H1 (cell line): ENCODE measurements at regions not wholly inside any gene's neighbourhood (a gene's known extent, or its start where the extent isn't known, plus 50 kb on each side); places are given as distances from the start of the nearest gene placed in this dataset.

Experiments
- CTCF ChIA-PET: fragments of 300-600 bp; sonication (Branson Sonifier 250); formaldehyde crosslinking; loops from one replicate; lab custom pipeline; 2021; ENCODE audit not compliant: partially characterized antibody; lab: Charles Lee
- POLR2A ChIA-PET: fragments of 300-600 bp; sonication (Branson Sonifier 250); formaldehyde crosslinking; loops from one replicate; lab custom pipeline; 2021; ENCODE audit warnings: inconsistent platforms; ENCODE audit not compliant: partially characterized antibody; lab: Charles Lee
- DNase-seq, 2 experiments: peaks; one replicate each; pipeline versions ENCODE4 v3.0.0 to v3.0.0-alpha.2; 2010 to 2022; ENCODE audit warnings: low spot score in 2 of 2, low read depth in 1 of 2, mixed read lengths in 1 of 2
- FAIRE-seq: peaks from 2 replicates; lab custom pipeline; 2011; peaks lifted over from hg19 to GRCh38; lab: Jason Lieb, UNC
- H2AFZ ChIP-seq: 2 replicates; pipeline ENCODE4 v1.8.1; 2012; ENCODE audit warnings: low read length, inconsistent platforms
- H2AK5ac ChIP-seq: 2 replicates; pipeline ENCODE4 v1.6.1; 2013; ENCODE audit warnings: low read depth, low read length
- H2BK120ac ChIP-seq: replicated peaks from 2 replicates; pipeline ENCODE3; 2013; ENCODE audit warnings: low read depth, low read length, inconsistent platforms
- H2BK12ac ChIP-seq: 2 replicates; pipeline ENCODE4 v1.6.1; 2013; ENCODE audit warnings: low read depth, low read length
- H2BK15ac ChIP-seq: 2 replicates; pipeline ENCODE4 v1.6.1; 2013; ENCODE audit warnings: low read length
- H2BK20ac ChIP-seq: 2 replicates; pipeline ENCODE4 v1.6.1; 2013; ENCODE audit warnings: low read length
- H2BK5ac ChIP-seq: 2 replicates; pipeline ENCODE4 v1.6.1; 2013; ENCODE audit warnings: low read depth, low read length
- H3K14ac ChIP-seq: 2 replicates; pipeline ENCODE4 v1.6.1; 2013; ENCODE audit warnings: inconsistent platforms; ENCODE audit not compliant: insufficient read length
- H3K18ac ChIP-seq: 2 replicates; pipeline ENCODE4 v1.6.1; 2013; ENCODE audit warnings: low read length; ENCODE audit errors: extremely low read depth
- H3K23ac ChIP-seq: 2 replicates; pipeline ENCODE4 v1.6.1; 2013; ENCODE audit warnings: inconsistent platforms; ENCODE audit not compliant: insufficient read length
- H3K23me2 ChIP-seq: 2 replicates; pipeline ENCODE4 v1.6.1; 2013; ENCODE audit warnings: low read depth, low read length
- H3K27ac ChIP-seq: 2 replicates; pipeline ENCODE4 v1.6.1; 2011; ENCODE audit warnings: low read depth, low read length, inconsistent platforms
- H3K27me3 ChIP-seq, 4 experiments: replicated peaks in 1 of 4; 1 replicate in 1 of 4; 2 replicates in 3 of 4; pipeline versions ENCODE4 v1.6.1 to v1.8.1; 2011 to 2013; ENCODE audit warnings: low read length in 3 of 4, mild to moderate bottlenecking in 3 of 4, inconsistent platforms in 2 of 4, mixed read lengths in 2 of 4, moderate library complexity in 1 of 4; ENCODE audit not compliant: control insufficient read depth in 3 of 4, insufficient read depth in 3 of 4; ENCODE audit errors: extremely low read depth in 1 of 4
- H3K36me3 ChIP-seq, 4 experiments: 2 replicates each; pipeline versions ENCODE4 v1.6.1 to v1.8.1; 2011 to 2013; ENCODE audit warnings: mild to moderate bottlenecking in 4 of 4, low read length in 3 of 4, moderate library complexity in 2 of 4, control low read depth in 1 of 4, inconsistent platforms in 1 of 4; ENCODE audit not compliant: insufficient read depth in 4 of 4, control insufficient read depth in 2 of 4
- H3K4ac ChIP-seq: replicated peaks from 2 replicates; pipeline ENCODE3; 2013; ENCODE audit warnings: low read length, low read depth, mixed read lengths, inconsistent platforms; ENCODE audit not compliant: insufficient read length
- H3K4me1 ChIP-seq, 4 experiments: replicated peaks in 1 of 4; 1 replicate in 1 of 4; 2 replicates in 3 of 4; pipeline versions ENCODE4 v1.6.1 to v1.8.1; 2011 to 2013; ENCODE audit warnings: low read length in 3 of 4, inconsistent platforms in 2 of 4, mixed read lengths in 1 of 4; ENCODE audit not compliant: insufficient read depth in 4 of 4, control insufficient read depth in 3 of 4
- H3K4me2 ChIP-seq, 2 experiments: 2 replicates each; pipeline versions ENCODE4 v1.6.1 to v1.8.1; 2011 to 2013; ENCODE audit warnings: low read depth in 2 of 2, low read length in 2 of 2, control low read depth in 1 of 2, inconsistent platforms in 1 of 2, mild to moderate bottlenecking in 1 of 2; ENCODE audit not compliant: insufficient read depth in 1 of 2
- H3K4me3 ChIP-seq, 4 experiments: fragments of 200-600, 300-600 bp in 1 of 4; sonication (generic), shearing (Covaris generic), sonication (Bioruptor Twin) in 1 of 4; 2 replicates each; pipeline versions ENCODE4 v1.5.1 to v1.8.1; 2011 to 2016; ENCODE audit warnings: low read length in 4 of 4, low read depth in 3 of 4, control low read depth in 2 of 4, inconsistent platforms in 2 of 4, mild to moderate bottlenecking in 2 of 4, mixed read lengths in 1 of 4, moderate library complexity in 1 of 4; ENCODE audit not compliant: insufficient read depth in 2 of 4; ENCODE audit errors: extremely low read depth in 1 of 4
- H3K56ac ChIP-seq: replicated peaks from 2 replicates; pipeline ENCODE3; 2013; ENCODE audit warnings: low read depth, mild to moderate bottlenecking, mixed read lengths, low read length, inconsistent platforms; ENCODE audit not compliant: insufficient read length
- H3K79me1 ChIP-seq: 2 replicates; pipeline ENCODE4 v1.6.1; 2013; ENCODE audit warnings: low read depth, low read length, control low read depth
- H3K79me2 ChIP-seq, 2 experiments: 2 replicates each; pipeline versions ENCODE4 v1.6.1 to v1.8.1; 2012 to 2013; ENCODE audit warnings: low read length in 2 of 2, mild to moderate bottlenecking in 2 of 2, inconsistent platforms in 1 of 2; ENCODE audit not compliant: insufficient read depth in 2 of 2, control insufficient read depth in 1 of 2
- H3K9ac ChIP-seq, 4 experiments: replicated peaks in 1 of 4; 1 replicate in 1 of 4; 2 replicates in 3 of 4; pipeline versions ENCODE4 v1.6.1 to v1.8.1; 2011 to 2013; ENCODE audit warnings: low read depth in 3 of 4, low read length in 3 of 4, control low read depth in 2 of 4, mild to moderate bottlenecking in 2 of 4, moderate library complexity in 2 of 4, inconsistent platforms in 1 of 4; ENCODE audit errors: extremely low read depth in 1 of 4
- H3K9me3 ChIP-seq, 2 experiments: 2 replicates each; pipeline versions ENCODE4 v1.6.1 to v1.8.1; 2012 to 2013; ENCODE audit warnings: mild to moderate bottlenecking in 2 of 2, moderate library complexity in 2 of 2, control low read depth in 1 of 2, inconsistent platforms in 1 of 2, low read depth in 1 of 2, low read length in 1 of 2, mixed read lengths in 1 of 2; ENCODE audit not compliant: insufficient read depth in 2 of 2
- H4K20me1 ChIP-seq, 2 experiments: replicated peaks in 1 of 2; 2 replicates each; pipeline versions ENCODE3 to v1.8.1; 2011 to 2013; ENCODE audit warnings: inconsistent platforms in 2 of 2, low read length in 2 of 2, mild to moderate bottlenecking in 1 of 2; ENCODE audit not compliant: insufficient read depth in 2 of 2, control insufficient read depth in 1 of 2
- H4K5ac ChIP-seq: 2 replicates; pipeline ENCODE4 v1.6.1; 2013; ENCODE audit warnings: low read length, low read depth, mixed read lengths, inconsistent platforms; ENCODE audit not compliant: insufficient read length
- H4K8ac ChIP-seq: 2 replicates; pipeline ENCODE4 v1.8.0; 2013; ENCODE audit warnings: mild to moderate bottlenecking, moderate library complexity, low read length, inconsistent platforms; ENCODE audit not compliant: insufficient read depth; ENCODE audit errors: extremely low read depth
- H4K91ac ChIP-seq: replicated peaks from 2 replicates; pipeline ENCODE3; 2013; ENCODE audit warnings: low read length, mixed read lengths, inconsistent platforms; ENCODE audit not compliant: insufficient read length
- BRCA1 ChIP-seq: IDR thresholded peaks from 2 replicates; pipeline ENCODE4 v1.6.1; 2012; ENCODE audit warnings: low read depth, low read length, improper control_type of control experiment
- CBX5 ChIP-seq: fragments of 300-800, 300-1000 bp; sonication (generic); IDR thresholded peaks from 2 replicates; pipeline ENCODE4 v1.7.1; 2016; ENCODE audit warnings: antibody characterized with exemption, low read length, low read depth
- CBX8 ChIP-seq: fragments of 300-800, 300-1000 bp; sonication (generic); IDR thresholded peaks from 2 replicates; pipeline ENCODE4 v1.7.1; 2016; ENCODE audit warnings: low read depth, low read length, borderline replicate concordance
- CHD2 ChIP-seq: IDR thresholded peaks from 2 replicates; pipeline ENCODE4 v1.6.1; 2012; ENCODE audit warnings: low read length, improper control_type of control experiment
- CREB1 ChIP-seq: IDR thresholded peaks from 2 replicates; pipeline ENCODE4 v1.6.1; 2012; ENCODE audit warnings: inconsistent platforms
- CTBP2 ChIP-seq: IDR thresholded peaks from 2 replicates; pipeline ENCODE4 v1.7.0; 2011; ENCODE audit warnings: borderline replicate concordance, mild to moderate bottlenecking, moderate library complexity, mixed read lengths, low read length; ENCODE audit not compliant: insufficient read depth, insufficient read length
- GTF2F1 ChIP-seq: IDR thresholded peaks from 2 replicates; pipeline ENCODE4 v1.6.1; 2012; ENCODE audit warnings: low read depth, low read length, improper control_type of control experiment, borderline replicate concordance
- HDAC6 ChIP-seq: IDR thresholded peaks from one replicate; pipeline ENCODE4 v1.7.1; 2012; ENCODE audit warnings: low read depth, mild to moderate bottlenecking, inconsistent platforms, low read length, moderate library complexity
- JUN ChIP-seq: IDR thresholded peaks from 2 replicates; pipeline ENCODE4 v1.6.1; 2011; ENCODE audit warnings: low read depth, mild to moderate bottlenecking, improper control_type of control experiment, low read length
- JUND ChIP-seq: IDR thresholded peaks from 2 replicates; pipeline ENCODE4 v1.6.1; 2011; ENCODE audit warnings: mild to moderate bottlenecking, improper control_type of control experiment, low read length
- KDM4A ChIP-seq: IDR thresholded peaks from one replicate; pipeline ENCODE4 v1.7.1; 2012; ENCODE audit warnings: low read depth, mild to moderate bottlenecking, moderate library complexity, low read length, inconsistent platforms; ENCODE audit not compliant: severe bottlenecking
- RXRA ChIP-seq: IDR thresholded peaks from 2 replicates; pipeline ENCODE4 v1.6.1; 2011; ENCODE audit warnings: low read depth, mild to moderate bottlenecking, low read length, moderate library complexity; ENCODE audit not compliant: insufficient read depth
- TAF1 ChIP-seq: IDR thresholded peaks from 2 replicates; pipeline ENCODE4 v1.6.1; 2011; ENCODE audit warnings: mild to moderate bottlenecking, low read depth, low read length
- USF2 ChIP-seq: IDR thresholded peaks from 2 replicates; pipeline ENCODE4 v1.6.1; 2011; ENCODE audit warnings: low read length, improper control_type of control experiment
- YY1 ChIP-seq: IDR thresholded peaks from 2 replicates; pipeline ENCODE4 v1.6.1; 2011; ENCODE audit warnings: low read depth, mild to moderate bottlenecking, low read length
- WGBS, 2 experiments: shearing (Covaris generic) in 1 of 2; methylation state at CpG; one replicate each; pipeline versions ENCODE4 v1.1.6 to v1.1.7; 2013 to 2015; ENCODE audit warnings: low lambda C conversion rate in 2 of 2, mixed read lengths in 2 of 2, inconsistent platforms in 1 of 2, low coverage in 1 of 2, missing lambda C conversion rate in 1 of 2; ENCODE audit not compliant: insufficient replicate concordance in 2 of 2, insufficient coverage in 1 of 2, insufficient read length in 1 of 2; ENCODE audit errors: extremely low coverage in 1 of 2, missing lambda C conversion rate in 1 of 2; 5-methylcytosine and 5-hydroxymethylcytosine counted together

- Histone ChIP-seq H3K23me2 (no peaks in the 10 kb centered on the region), H3K23ac (no peak overlapping the region), H3K79me2 (no peaks in the 10 kb centered on the region), H3K4ac (no peak overlapping the region), H3K27me3 (no peaks in the 10 kb centered on the region), H3K36me3 (no peaks in the 10 kb centered on the region), H2AFZ (no peak overlapping the region), H4K8ac (no peak overlapping the region), H3K14ac (no peak overlapping the region), H3K9ac (no peak overlapping the region), H2BK12ac (no peak overlapping the region), H4K91ac (no peak overlapping the region), H3K4me3 (no peak overlapping the region), H3K18ac (no peak overlapping the region), H2BK20ac (no peak overlapping the region), H4K5ac (no peak overlapping the region), H3K27ac (no peak overlapping the region), H3K79me1 (no peaks in the 10 kb centered on the region), H4K20me1 (no peaks in the 10 kb centered on the region), H2BK15ac (no peak overlapping the region), H3K9me3 (no peaks in the 10 kb centered on the region), H2BK120ac (no peak overlapping the region), H2BK5ac (no peak overlapping the region), H3K4me2 (no peak overlapping the region), H3K56ac (no peak overlapping the region), H3K4me1 (no peaks in the 10 kb centered on the region), H2AK5ac (no peak overlapping the region)
- DNase-seq = no peak
- ChIA-PET CTCF (no interaction called here), POLR2A (no interaction called here)
- TF ChIP-seq CTBP2 (no peak), RXRA (no peak), TAF1 (no peak), YY1 (no peak), USF2 (no peak), KDM4A (no peak), JUND (no peak), CBX8 (no peak), BRCA1 (no peak), HDAC6 (no peak), CHD2 (no peak), JUN (no peak), CREB1 (no peak), GTF2F1 (no peak), CBX5 (no peak)
- 85% methylated on average over 5 of the region's 5 CpGs; no CpG with 5 or more reads in 1 of the 2 experiments for WGBS, 2 experiments
- FAIRE-seq = no peak
Measured at GRCh38 chr14:80105488-80105994, 105.8 kb downstream of the DIO2 start.
